T-helper 9 cell (primary cell): ENCODE measurements at regions not wholly inside any gene's neighbourhood (a gene's known extent, or its start where the extent isn't known, plus 50 kb on each side); places are given as distances from the start of the nearest gene placed in this dataset.
"Not testable (repeated sequence)": the region's sequence is repeated elsewhere in the genome, so short reads cannot be mapped to it uniquely, and the experiment has no call there.

Experiments
- DNase-seq: peaks from one replicate; pipeline ENCODE4 v3.0.0-alpha.2; 2020

DNA sequence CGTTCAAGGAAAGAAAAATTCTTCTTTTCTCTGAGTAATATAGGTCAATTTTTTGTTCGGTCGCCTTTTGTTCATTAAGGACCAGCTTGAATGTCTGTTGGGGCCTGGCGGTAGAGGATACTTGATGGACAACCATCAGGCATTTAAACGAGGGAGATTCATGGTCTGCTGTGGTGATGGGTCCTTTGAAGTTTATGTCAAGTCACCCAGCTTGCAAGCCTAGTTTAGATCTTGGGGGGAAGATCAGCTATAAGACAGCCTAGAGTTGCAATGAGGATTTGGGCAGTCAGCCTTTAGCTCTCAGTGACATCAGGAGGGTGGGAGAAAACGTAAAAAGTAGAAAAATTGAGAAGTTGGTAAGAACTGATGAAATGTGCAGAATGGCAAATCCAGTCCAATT, 80.2 kb upstream of the SPRY4 start:
- DNase-seq: no peak

DNA sequence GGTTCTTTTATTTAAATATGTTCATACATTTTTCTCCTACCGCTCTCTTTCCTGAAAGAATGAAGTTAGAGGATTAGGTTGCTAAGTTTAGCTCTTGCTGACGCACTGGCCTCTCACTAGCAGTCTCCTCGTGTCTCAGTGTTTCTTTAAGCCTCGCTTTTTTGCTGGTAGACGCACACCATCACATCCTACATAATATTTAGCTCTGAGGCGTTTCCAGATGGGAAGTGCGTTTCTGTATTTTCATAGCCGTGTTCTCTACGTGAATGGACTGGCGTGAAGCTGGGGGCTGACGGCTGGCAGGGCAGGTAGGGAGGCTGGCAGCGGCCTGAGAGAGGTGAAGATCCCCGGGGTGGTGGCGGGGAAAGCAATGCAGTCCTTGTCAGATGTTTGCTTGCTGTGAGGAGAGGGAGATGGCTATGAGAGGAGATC, 79.2 kb upstream of the SPRY4 start:
- DNase-seq: no peak

- no peak for DNase-seq
These were observed 78.8 kb upstream of the SPRY4 start for GRCh38 chr5:142403583-142403982.

GRCh38 chr5:142402752-142403318, 78.0 kb upstream of the SPRY4 start:
- DNase-seq: no peak

DNA sequence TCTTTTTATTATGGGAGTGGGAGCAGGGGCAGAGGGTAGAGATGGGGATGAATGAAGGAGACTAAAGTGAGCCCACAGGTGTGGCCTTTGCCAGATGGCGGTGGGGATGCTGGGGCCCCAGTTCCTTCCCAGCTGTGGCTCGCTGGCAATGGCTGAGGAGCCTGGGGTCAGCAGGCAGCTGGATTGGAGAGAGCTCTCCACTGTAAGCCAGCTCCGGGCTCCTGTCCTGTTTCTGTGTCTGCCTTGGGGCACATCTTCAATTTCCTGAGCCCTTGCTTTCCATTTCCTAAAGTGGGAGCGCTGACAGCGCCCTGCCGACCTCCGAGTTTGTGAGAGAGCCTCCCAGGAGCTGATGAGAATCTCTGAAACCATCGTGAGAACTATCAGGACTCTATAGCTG, 75.6 kb upstream of the SPRY4 start:
- DNase-seq: no peak

DNA sequence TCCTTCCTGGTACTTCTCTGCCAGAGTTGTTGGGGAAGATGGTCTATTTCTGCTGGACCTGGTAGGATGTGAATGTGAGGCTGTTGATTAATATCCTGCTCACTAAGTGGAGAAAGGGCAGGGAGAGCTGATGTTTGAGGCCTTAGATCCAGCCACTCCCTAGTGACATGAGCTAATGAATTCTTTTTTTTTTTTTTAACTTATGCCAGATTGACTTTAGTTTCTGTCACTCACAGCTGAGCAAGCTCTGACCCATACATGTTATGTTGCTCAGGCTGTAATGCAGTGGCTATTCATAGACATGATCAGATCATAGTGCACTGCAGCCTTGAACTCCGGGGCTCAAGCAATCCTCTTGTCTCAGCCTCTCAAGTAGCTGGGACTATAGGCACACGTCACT, 75.1 kb upstream of the SPRY4 start:
- no peak for DNase-seq

DNA sequence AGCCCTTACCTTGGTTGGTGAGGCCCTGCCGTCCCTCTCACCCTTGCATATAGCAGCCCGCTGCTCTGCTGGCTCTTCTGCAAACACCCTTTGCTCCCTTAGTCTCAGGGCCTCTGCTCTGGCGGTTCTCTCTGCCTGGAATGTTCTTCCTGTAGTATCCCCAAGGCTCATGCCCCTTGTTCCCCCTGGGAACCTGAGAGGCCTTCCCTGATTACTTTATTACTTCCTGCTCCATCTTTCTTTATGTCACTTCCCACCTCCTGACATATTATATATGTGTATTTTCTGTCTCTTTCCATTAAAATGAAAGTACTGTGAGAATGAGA, 73.9 kb upstream of the SPRY4 start:
- DNase-seq: no peak

DNA sequence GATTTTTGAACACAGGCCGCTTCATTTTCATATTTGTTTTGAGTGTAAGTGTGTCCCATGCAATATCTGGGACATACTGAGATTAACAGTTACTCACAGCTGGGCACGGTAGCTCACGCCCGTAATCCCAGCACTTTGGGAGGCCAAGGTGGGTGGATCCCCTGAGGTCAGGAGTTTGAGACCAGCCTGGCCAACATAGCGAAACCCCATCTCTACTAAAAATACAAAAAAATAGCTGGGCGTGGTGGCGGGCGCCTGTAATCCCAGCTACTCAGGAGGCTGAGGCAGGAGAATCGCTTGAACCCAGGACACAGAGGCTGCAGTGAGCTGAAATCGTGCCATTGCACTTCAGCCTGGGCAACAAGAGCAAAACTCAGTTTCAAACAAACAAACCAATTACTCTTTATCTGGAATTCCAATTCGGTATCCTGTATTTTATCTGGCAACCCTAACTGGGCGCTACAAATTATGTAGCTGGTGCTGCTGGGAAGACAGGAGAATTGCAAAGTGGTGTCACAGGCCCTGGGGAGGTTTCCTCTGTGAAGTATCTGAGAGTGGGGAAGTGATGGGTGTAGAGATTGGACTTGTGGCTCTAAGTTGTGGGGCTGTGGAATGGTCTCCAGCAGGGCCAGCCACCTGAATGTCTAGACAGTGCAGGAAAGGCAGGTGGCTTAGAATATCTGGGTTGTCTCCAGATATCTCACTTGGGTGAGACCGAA, 73.3 kb upstream of the SPRY4 start:
- DNase-seq: not testable (repeated sequence)

- no peak for DNase-seq
These were observed 72.4 kb upstream of the SPRY4 start for GRCh38 chr5:142397178-142397577.

DNA sequence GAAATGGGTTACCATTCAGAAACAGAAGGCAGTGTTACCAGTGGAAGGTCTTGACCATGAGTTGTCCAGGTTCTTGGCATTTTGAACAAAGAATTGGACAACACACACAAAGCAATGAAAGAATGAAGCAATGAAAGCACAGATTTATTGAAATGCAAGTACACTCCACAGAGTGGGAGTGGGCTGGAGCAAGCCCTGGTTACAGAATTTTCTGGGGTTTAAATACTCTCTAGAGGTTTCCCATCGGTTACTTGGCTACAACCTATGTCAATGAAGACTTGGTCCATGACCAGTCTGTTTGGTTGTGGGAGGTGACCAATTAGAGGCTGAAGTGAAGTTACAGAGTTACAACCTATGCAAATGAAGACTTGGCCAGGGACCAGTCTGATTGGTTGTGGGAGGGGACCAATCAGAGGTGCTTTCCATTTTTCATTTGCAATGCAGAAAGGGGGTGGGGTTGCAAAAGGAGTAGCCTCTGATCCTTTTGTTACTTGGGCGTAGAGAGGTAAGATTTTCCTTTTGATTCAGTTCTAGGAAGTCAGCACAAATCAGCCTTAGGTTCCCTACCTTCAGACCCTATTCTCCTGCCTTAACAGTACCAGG, 71.7 kb upstream of the SPRY4 start:
- DNase-seq: no peak

DNA sequence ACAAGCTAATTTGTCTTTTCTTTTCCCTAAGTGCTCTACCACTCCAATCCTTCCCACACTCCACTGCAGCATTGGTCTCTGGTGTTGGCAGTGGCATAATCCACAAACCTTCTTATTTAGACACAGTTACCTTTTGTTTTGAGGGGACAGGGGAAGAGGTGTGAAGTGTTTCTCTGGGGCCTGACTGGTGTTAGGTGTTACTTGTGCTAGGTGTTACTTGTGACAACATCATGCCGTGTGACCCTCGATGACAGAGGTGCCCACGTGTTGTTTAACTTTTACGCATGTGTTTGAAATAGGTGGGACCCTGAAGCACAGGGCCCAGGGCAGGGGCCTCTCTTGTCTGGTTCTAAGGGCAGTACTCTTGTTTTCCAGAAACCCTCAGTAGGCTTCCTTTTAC, 70.5 kb upstream of the SPRY4 start:
- no peak for DNase-seq

DNA sequence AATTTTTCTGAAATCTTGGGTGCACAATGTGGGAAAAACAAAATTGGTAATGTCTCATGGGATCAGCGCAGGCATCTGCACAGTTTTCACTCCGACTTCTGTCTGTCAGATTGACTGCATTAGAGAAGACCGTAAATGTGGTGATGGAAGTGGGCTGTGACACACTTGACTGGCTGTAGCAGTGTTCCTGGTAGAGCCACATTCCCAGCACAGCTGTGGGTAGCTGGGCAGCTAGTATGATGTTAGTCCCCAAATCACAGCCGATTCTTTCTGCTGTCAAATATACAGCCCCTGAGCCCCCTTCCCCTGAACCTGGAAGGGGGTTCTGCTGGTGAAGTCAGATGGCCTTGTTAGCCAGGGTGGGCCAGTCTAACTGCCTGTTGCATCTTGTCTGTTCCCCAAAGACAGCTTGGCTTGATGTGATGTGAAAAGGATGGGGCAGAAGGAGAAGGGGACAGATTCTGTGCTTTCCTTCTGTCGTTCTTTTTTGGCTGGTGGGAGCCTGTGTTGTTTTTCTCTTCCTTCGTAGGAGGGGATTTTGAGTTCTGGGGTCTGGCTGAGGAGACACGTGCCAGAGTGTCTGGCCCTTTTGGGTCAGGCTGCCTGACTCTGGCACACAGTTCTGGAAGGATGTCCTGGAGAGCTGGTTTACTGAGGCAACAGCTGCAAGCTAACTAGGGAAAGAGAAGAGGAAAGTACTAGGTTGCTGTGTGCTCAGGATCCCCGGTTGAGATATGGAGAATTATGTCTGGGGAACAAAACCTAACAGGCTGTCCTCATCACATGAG, 66.4 kb upstream of the SPRY4 start:
- no peak for DNase-seq

DNA sequence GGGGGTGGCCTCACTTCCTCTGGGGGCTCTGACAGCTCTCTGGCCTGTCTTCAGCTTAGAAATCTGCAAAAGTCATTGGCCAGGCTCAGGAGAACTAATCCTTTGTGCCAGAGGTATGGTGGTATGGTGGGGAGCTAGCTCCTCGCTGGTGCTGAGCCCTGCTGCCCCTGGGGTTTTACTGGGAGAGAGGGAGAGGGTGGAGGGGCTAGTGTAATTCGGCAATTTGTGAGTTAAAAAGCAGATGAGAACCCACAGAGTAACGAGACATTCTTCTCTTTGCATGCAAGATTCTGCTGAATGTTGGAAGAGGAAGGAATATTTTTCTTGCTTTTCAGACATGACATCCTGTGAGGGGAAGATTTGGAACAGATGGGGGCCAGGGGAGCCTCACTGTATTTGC, 65.5 kb upstream of the SPRY4 start:
- DNase-seq: no peak

DNA sequence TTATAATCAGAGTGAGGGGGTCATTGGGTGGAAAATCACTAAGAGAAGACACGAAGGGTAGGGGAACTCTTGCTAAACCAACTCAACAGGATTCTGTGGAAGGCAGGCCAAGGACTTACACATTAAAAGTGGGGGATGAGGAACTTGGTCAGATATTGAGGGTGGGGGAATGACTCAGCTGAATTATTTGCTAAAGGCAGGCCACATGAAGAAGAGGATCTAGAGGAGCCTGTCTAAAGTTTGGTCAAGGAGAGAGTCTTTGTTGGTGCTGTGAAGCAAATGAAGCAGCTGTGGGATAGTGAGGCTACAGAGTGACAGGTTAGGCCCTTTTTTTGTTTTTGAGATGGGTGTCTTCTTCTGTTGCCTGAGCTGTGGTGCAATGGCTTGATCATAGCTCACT, 63.9 kb upstream of the SPRY4 start:
- DNase-seq: no peak

- DNase-seq: no peak
These were observed 62.3 kb upstream of the SPRY4 start for GRCh38 chr5:142387024-142387682.

- DNase-seq: no peak
These were observed 61.6 kb upstream of the SPRY4 start for GRCh38 chr5:142386137-142387023.

GRCh38 chr5:142385194-142385593, 60.4 kb upstream of the SPRY4 start:
- no peak for DNase-seq

- no peak for DNase-seq
These were observed 59.2 kb upstream of the SPRY4 start for GRCh38 chr5:142384014-142384413.

GRCh38 chr5:142382186-142382585, 57.4 kb upstream of the SPRY4 start:
- DNase-seq: no peak

DNA sequence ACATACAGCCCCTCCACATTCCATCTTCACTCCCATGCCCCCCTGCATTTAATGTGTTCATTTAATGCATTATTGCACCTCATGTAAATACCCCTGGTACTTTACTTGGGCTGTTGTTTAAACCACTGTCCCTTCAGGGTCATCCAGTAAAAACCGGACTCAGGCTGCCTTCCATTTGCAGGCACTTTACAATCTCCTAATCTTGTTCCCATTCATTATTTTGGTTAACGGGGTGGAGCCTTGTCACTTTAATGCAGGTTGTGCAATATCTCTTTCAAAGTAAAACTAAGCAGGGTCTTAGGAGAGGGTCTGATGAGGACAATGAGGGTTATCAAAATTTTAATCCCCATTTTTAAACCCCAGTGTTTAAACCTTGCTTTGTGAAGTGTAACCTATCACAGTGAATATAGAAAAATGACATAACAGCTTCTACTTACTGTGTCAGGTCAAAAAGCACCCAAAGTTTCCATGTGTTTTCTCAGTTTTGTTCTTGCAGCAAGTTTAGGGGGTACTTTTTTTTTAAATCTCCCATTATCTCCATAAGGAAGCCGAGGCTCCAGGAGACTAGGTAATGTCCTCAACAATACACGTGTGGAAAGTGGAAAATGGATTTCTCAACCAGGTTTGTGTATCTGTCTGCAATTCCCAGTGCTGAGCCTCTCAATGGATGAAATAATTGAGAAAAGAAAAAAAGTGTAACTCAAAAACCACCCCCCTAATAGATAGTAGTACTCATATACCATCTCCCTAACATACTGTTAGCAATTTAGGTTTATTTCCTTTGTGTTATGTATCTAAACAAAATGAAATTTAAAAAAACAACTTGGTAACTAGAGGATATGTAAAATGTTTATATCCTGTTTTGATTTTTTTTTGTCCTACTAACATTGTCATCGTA, 54.2 kb upstream of the SPRY4 start:
- DNase-seq: no peak

GRCh38 chr5:142375944-142376411, 51.2 kb upstream of the SPRY4 start:
- DNase-seq: no peak
